ENCODE measurements at regions not wholly inside any gene's neighbourhood (a gene's known extent, or its start where the extent isn't known, plus 50 kb on each side); places are given as distances from the start of the nearest gene placed in this dataset.
A peak's percentile ranks its signal among the peaks of the same experiment; 100 is the strongest.

GRCh38 chr3:56937580-56937979, 122.9 kb upstream of the SPATA12 start:
- no peak for DNase-seq
- Histone ChIP-seq H2BK20ac (ENCODE audit: low read depth, low read length) (no peak overlapping the region), H4K8ac (ENCODE audit: low read depth in 2 of 2, low read length in 2 of 2) (no peak overlapping the region), H2AK9ac (replicated peaks; ENCODE audit: low read depth, low read length, poor library complexity) (no peak overlapping the region), H3K4me1 (ENCODE audit: control insufficient read depth, insufficient read depth, low read length) (no peaks in the 10 kb centered on the region), H3K56ac (ENCODE audit: extremely low read depth, insufficient read depth, low read length) (no peak overlapping the region), H3K9ac (ENCODE audit: low read depth, low read length) (no peak overlapping the region), H2BK5ac (ENCODE audit: low read depth, low read length, poor library complexity, severe bottlenecking) (no peak overlapping the region), H3K9me3 (ENCODE audit: control insufficient read depth, insufficient read depth, low read length) (no peaks in the 10 kb centered on the region), H3K9me1 (ENCODE audit: insufficient read depth, low read length) (no peaks in the 10 kb centered on the region), H3K23ac (ENCODE audit: low read depth, low read length) (no peak overlapping the region), H3K4me3 (ENCODE audit: insufficient read depth, low read depth, low read length) (no peak overlapping the region), H3K18ac (ENCODE audit: low read depth, low read length) (no peak overlapping the region), H4K91ac (ENCODE audit: insufficient read depth, low read depth, low read length) (no peak overlapping the region), H2AFZ (replicated peaks; ENCODE audit: low read length, poor library complexity) (no peak overlapping the region), H2AK5ac (ENCODE audit: low read depth, low read length) (no peak overlapping the region), H3K36me3 (ENCODE audit: control insufficient read depth, insufficient read depth, low read length) (no peaks in the 10 kb centered on the region), H3K27ac (ENCODE audit: insufficient read depth, low read length) (no peak overlapping the region), H2BK15ac (ENCODE audit: low read depth, low read length) (no peak overlapping the region), H2BK120ac (ENCODE audit: low read depth, low read length) (no peak overlapping the region), H3K4ac (ENCODE audit: low read depth, low read length) (no peak overlapping the region), H4K5ac (ENCODE audit: low read depth, low read length) (no peak overlapping the region), H3K27me3 (ENCODE audit: control insufficient read depth, insufficient read depth, low read length) (no peaks in the 10 kb centered on the region; the same call in 1 of the 2 replicates), H3K14ac (replicated peaks; ENCODE audit: low read depth, low read length) (no peak overlapping the region), H4K20me1 (ENCODE audit: insufficient read depth, low read length) (no peaks in the 10 kb centered on the region), H3K4me2 (ENCODE audit: low read depth, low read length) (no peak overlapping the region), H3K79me1 (ENCODE audit: low read depth in 1 of 2, low read length in 2 of 2) (no peaks in the 10 kb centered on the region)
- intact Hi-C loops (cut with micrococcal nuclease), result no loop called here
- no peak for TF ChIP-seq CHD1 (IDR thresholded peaks at IDR 0.05; ENCODE audit: low read depth, low read length)
- 0 out of 2 replicates have a peak, but pooled peaks have one; percentile 12 for TF ChIP-seq NFE2L2 (IDR thresholded peaks at IDR 0.05; ENCODE audit: low read depth, low read length)
- dilution Hi-C loops (cut with HindIII; ENCODE audit: low sequenced_read_pairs, unreplicated experiment), result no loop called here
- ChIA-PET CTCF (interaction anchor here (0.6 kb wide), 2 partner anchors 11 to 29 kb away, joined by 3 read pairs; no protein-coding TSS in a partner anchor), POLR2A (ENCODE audit: unreplicated experiment) (no interaction called here)
- in situ Hi-C loops (cut with MboI; ENCODE audit: low sequenced_read_pairs), result no loop called here
- no peak for ATAC-seq (ENCODE audit: low read depth)
- no TSS peak for BruUV-seq (replicated peaks)
